ENCODE measurements at regions not wholly inside any gene's neighbourhood (a gene's known extent, or its start where the extent isn't known, plus 50 kb on each side); places are given as distances from the start of the nearest gene placed in this dataset.

GRCh38 chr14:34093883-34094282 is 143.0 kb upstream of the EGLN3 start:
- TF ChIP-seq CTCF (IDR thresholded peaks at IDR 0.05; ENCODE audit: unreplicated experiment): no peak
- H3K27ac Mint-ChIP-seq: no peak overlapping the region
- no peak for DNase-seq (ENCODE audit: low spot score, unreplicated experiment)
- no peak overlapping the region for H3K4me3 Mint-ChIP-seq (ENCODE audit: low read depth)
- no peaks in the 10 kb centered on the region for H3K27me3 Mint-ChIP-seq
- H3K9me3 Mint-ChIP-seq (ENCODE audit: low read depth): peaks cover 2% of the 10 kb centered on the region
- H3K36me3 Mint-ChIP-seq (ENCODE audit: insufficient read depth): no peaks in the 10 kb centered on the region
- H3K4me1 Mint-ChIP-seq (ENCODE audit: low read depth): peaks cover 15% of the 10 kb centered on the region

DNA sequence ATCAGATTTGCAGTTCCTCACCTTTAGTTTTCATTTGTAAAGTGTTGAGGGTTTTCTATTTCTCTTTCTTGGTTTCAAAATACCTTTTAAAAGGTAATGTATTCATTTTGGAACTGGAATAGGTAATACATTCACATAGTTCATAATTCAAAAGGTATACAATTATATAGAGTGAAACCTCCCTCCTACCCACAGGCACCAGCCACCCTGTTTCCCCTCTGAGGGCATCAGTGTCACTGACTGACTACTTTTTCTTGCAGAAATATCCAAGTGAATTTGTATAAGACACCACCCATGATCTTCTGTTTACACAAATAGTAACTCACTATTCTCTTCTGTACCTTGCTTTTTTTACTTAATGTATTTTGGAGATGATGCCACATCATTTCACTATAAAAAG is 139.6 kb upstream of the EGLN3 start:
- no peak for DNase-seq (ENCODE audit: low spot score, unreplicated experiment)
- peaks cover 8% of the 10 kb centered on the region for H3K9me3 Mint-ChIP-seq (ENCODE audit: low read depth)
- peaks cover 2% of the 10 kb centered on the region for H3K36me3 Mint-ChIP-seq (ENCODE audit: insufficient read depth)
- no peak overlapping the region for H3K27ac Mint-ChIP-seq
- H3K27me3 Mint-ChIP-seq: no peaks in the 10 kb centered on the region
- no peak for TF ChIP-seq CTCF (IDR thresholded peaks at IDR 0.05; ENCODE audit: unreplicated experiment)
- no peak overlapping the region for H3K4me3 Mint-ChIP-seq (ENCODE audit: low read depth)
- no peaks in the 10 kb centered on the region for H3K4me1 Mint-ChIP-seq (ENCODE audit: low read depth)

GRCh38 chr14:34088914-34089313 is 138.0 kb upstream of the EGLN3 start:
- Mint-ChIP-seq H3K4me3 (ENCODE audit: low read depth) (no peak overlapping the region), H3K4me1 (ENCODE audit: low read depth) (peaks cover 3% of the 10 kb centered on the region), H3K9me3 (ENCODE audit: low read depth) (peaks cover 8% of the 10 kb centered on the region), H3K27me3 (no peaks in the 10 kb centered on the region), H3K27ac (no peak overlapping the region), H3K36me3 (ENCODE audit: insufficient read depth) (peaks cover 2% of the 10 kb centered on the region)
- no peak for DNase-seq (ENCODE audit: low spot score, unreplicated experiment)
- no peak for TF ChIP-seq CTCF (IDR thresholded peaks at IDR 0.05; ENCODE audit: unreplicated experiment)

GRCh38 chr14:34087571-34087970 is 136.7 kb upstream of the EGLN3 start:
- Mint-ChIP-seq H3K9me3 (ENCODE audit: low read depth) (peaks cover 8% of the 10 kb centered on the region), H3K4me1 (ENCODE audit: low read depth) (peaks cover 9% of the 10 kb centered on the region), H3K27me3 (no peaks in the 10 kb centered on the region), H3K27ac (no peak overlapping the region), H3K36me3 (ENCODE audit: insufficient read depth) (peaks cover 2% of the 10 kb centered on the region), H3K4me3 (ENCODE audit: low read depth) (no peak overlapping the region)
- no peak for TF ChIP-seq CTCF (IDR thresholded peaks at IDR 0.05; ENCODE audit: unreplicated experiment)
- DNase-seq (ENCODE audit: low spot score, unreplicated experiment): no peak

DNA sequence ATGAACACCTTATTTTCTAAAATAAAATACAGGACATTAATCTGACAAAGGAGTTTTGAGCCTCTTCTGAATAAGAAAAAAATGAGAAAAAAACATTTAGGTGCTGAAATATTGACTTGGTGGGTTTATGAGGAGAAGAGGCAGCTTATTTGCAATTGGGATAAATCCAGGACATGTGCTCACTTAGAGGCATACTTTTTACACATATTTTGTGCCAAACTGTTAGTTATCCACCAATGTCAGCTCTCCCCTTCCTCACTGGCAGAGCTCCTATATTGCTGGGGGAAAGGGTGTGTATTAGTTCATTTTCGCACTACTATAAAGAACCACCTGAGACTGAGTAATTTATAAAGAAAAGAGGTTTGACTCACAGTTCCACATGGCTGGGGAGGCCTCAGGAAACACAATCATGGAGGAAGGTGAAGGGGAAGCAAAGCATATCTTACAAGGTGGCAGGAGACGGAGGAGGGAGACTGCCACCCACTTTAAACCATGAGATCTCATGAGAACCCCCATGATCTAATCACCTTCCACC is 135.4 kb upstream of the EGLN3 start:
- no peak for DNase-seq (ENCODE audit: low spot score, unreplicated experiment)
- H3K9me3 Mint-ChIP-seq (ENCODE audit: low read depth): peaks cover 8% of the 10 kb centered on the region

More for the DNA sequence above, 135.4 kb upstream of the EGLN3 start:
- Mint-ChIP-seq H3K36me3 (ENCODE audit: insufficient read depth) (peaks cover 2% of the 10 kb centered on the region), H3K27ac (peak overlapping the region; percentile 38), H3K27me3 (no peaks in the 10 kb centered on the region), H3K4me3 (ENCODE audit: low read depth) (no peak overlapping the region), H3K4me1 (ENCODE audit: low read depth) (peaks cover 19% of the 10 kb centered on the region)
- TF ChIP-seq CTCF (IDR thresholded peaks at IDR 0.05; ENCODE audit: unreplicated experiment): no peak
